ENCODE measurements at regions not wholly inside any gene's neighbourhood (a gene's known extent, or its start where the extent isn't known, plus 50 kb on each side); places are given as distances from the start of the nearest gene placed in this dataset.

DNA sequence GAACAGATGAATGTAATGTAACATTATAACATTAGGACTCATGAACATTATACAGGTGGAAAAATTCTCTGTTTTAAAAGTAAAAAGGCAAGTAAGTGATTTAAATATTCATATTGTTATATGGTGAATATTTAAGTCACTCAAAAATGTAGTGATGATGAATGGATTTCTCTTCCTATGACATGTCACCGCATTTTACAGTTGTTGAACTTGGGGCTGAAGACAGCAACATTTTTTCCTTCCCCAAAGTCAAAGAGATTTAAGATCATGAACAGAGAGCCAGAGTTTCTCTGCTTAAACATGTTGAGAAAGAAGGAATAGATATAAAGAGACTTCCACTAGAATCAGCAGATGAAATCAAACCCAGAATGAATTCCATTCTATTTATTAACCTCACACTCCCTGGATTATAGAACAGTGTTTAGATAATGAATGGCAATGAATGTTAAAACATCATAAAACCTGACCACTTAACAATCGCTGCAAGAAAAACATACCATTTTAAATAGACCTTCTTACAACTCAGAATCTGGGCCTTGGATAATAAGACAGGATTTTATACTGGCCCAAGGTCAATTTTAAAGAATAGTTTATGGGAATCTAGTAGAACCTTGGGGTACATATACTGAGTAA is 163.6 kb upstream of the SIX2 start:
- TF ChIP-seq YY1 (IDR thresholded peaks at IDR 0.05) (no peak), SP1 (IDR thresholded peaks at IDR 0.05) (no peak), GABPA (IDR thresholded peaks at IDR 0.05 in 1 of 2, conservative IDR thresholded peaks at IDR 0.05 in 1 of 2) (no peak), HNF4A (conservative IDR thresholded peaks at IDR 0.05) (no peak), NR2F2 (IDR thresholded peaks at IDR 0.05) (no peak), JUND (IDR thresholded peaks at IDR 0.05) (no peak), TAF1 (conservative IDR thresholded peaks at IDR 0.05) (no peak), RAD21 (IDR thresholded peaks at IDR 0.05) (no peak)
- TF ChIP-seq, protein P1, sequence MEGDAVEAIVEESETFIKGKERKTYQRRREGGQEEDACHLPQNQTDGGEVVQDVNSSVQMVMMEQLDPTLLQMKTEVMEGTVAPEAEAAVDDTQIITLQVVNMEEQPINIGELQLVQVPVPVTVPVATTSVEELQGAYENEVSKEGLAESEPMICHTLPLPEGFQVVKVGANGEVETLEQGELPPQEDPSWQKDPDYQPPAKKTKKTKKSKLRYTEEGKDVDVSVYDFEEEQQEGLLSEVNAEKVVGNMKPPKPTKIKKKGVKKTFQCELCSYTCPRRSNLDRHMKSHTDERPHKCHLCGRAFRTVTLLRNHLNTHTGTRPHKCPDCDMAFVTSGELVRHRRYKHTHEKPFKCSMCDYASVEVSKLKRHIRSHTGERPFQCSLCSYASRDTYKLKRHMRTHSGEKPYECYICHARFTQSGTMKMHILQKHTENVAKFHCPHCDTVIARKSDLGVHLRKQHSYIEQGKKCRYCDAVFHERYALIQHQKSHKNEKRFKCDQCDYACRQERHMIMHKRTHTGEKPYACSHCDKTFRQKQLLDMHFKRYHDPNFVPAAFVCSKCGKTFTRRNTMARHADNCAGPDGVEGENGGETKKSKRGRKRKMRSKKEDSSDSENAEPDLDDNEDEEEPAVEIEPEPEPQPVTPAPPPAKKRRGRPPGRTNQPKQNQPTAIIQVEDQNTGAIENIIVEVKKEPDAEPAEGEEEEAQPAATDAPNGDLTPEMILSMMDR (IDR thresholded peaks at IDR 0.05; ENCODE audit: low read depth, low read length, missing input control): no peak
- TF ChIP-seq, protein P2, sequence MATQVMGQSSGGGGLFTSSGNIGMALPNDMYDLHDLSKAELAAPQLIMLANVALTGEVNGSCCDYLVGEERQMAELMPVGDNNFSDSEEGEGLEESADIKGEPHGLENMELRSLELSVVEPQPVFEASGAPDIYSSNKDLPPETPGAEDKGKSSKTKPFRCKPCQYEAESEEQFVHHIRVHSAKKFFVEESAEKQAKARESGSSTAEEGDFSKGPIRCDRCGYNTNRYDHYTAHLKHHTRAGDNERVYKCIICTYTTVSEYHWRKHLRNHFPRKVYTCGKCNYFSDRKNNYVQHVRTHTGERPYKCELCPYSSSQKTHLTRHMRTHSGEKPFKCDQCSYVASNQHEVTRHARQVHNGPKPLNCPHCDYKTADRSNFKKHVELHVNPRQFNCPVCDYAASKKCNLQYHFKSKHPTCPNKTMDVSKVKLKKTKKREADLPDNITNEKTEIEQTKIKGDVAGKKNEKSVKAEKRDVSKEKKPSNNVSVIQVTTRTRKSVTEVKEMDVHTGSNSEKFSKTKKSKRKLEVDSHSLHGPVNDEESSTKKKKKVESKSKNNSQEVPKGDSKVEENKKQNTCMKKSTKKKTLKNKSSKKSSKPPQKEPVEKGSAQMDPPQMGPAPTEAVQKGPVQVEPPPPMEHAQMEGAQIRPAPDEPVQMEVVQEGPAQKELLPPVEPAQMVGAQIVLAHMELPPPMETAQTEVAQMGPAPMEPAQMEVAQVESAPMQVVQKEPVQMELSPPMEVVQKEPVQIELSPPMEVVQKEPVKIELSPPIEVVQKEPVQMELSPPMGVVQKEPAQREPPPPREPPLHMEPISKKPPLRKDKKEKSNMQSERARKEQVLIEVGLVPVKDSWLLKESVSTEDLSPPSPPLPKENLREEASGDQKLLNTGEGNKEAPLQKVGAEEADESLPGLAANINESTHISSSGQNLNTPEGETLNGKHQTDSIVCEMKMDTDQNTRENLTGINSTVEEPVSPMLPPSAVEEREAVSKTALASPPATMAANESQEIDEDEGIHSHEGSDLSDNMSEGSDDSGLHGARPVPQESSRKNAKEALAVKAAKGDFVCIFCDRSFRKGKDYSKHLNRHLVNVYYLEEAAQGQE (IDR thresholded peaks at IDR 0.05): no peak
- TF ChIP-seq, protein P3, sequence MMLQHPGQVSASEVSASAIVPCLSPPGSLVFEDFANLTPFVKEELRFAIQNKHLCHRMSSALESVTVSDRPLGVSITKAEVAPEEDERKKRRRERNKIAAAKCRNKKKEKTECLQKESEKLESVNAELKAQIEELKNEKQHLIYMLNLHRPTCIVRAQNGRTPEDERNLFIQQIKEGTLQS (IDR thresholded peaks at IDR 0.05): no peak
- TF ChIP-seq, protein P4, sequence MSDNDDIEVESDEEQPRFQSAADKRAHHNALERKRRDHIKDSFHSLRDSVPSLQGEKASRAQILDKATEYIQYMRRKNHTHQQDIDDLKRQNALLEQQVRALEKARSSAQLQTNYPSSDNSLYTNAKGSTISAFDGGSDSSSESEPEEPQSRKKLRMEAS (IDR thresholded peaks at IDR 0.05): no peak
- TF ChIP-seq, protein P5, sequence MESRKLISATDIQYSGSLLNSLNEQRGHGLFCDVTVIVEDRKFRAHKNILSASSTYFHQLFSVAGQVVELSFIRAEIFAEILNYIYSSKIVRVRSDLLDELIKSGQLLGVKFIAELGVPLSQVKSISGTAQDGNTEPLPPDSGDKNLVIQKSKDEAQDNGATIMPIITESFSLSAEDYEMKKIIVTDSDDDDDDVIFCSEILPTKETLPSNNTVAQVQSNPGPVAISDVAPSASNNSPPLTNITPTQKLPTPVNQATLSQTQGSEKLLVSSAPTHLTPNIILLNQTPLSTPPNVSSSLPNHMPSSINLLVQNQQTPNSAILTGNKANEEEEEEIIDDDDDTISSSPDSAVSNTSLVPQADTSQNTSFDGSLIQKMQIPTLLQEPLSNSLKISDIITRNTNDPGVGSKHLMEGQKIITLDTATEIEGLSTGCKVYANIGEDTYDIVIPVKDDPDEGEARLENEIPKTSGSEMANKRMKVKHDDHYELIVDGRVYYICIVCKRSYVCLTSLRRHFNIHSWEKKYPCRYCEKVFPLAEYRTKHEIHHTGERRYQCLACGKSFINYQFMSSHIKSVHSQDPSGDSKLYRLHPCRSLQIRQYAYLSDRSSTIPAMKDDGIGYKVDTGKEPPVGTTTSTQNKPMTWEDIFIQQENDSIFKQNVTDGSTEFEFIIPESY (IDR thresholded peaks at IDR 0.05): no peak
